Activated CD4-positive, alpha-beta T cell treated with anti-CD3 and anti-CD28 coated beads for 36 hours (primary cell): ENCODE measurements at regions not wholly inside any gene's neighbourhood (a gene's known extent, or its start where the extent isn't known, plus 50 kb on each side); places are given as distances from the start of the nearest gene placed in this dataset.
"Not testable (repeated sequence)": the region's sequence is repeated elsewhere in the genome, so short reads cannot be mapped to it uniquely, and the experiment has no call there.

Experiments used
- ATAC-seq: fragments of 200-7000 bp; cut with Tn5 transposase; one replicate; pipeline ENCODE4 v1.10.0; 2021; ENCODE audit warnings: mild to moderate bottlenecking, moderate library complexity
- CTCF ChIA-PET: fragments of 350-600 bp; sonication (Branson Sonifier 250); formaldehyde crosslinking; loops from one replicate; lab custom pipeline; 2021; ENCODE audit warnings: antibody characterized with exemption; lab: Charles Lee
- POLR2A ChIA-PET: fragments of 350-600 bp; sonication (Branson Sonifier 250); formaldehyde crosslinking; loops from one replicate; lab custom pipeline; 2021; ENCODE audit warnings: antibody characterized with exemption, inconsistent platforms; lab: Charles Lee
- DNase-seq: peaks from one replicate; pipeline ENCODE4 v3.0.0-alpha.2; 2020
- H3K27ac Mint-ChIP-seq: one replicate; pipeline ENCODE4 v1.8.0; 2021; ENCODE audit warnings: mixed read lengths
- H3K27me3 Mint-ChIP-seq: one replicate; pipeline ENCODE4 v1.8.0; 2021; ENCODE audit warnings: mixed read lengths
- H3K36me3 Mint-ChIP-seq: one replicate; pipeline ENCODE4 v1.8.0; 2021; ENCODE audit warnings: low read depth, mixed read lengths
- H3K4me1 Mint-ChIP-seq: one replicate; pipeline ENCODE4 v1.8.0; 2021; ENCODE audit warnings: mixed read lengths
- H3K4me3 Mint-ChIP-seq: one replicate; pipeline ENCODE4 v1.8.0; 2021; ENCODE audit warnings: mild to moderate bottlenecking, moderate library complexity, mixed read lengths
- H3K9me3 Mint-ChIP-seq: one replicate; pipeline ENCODE4 v1.8.0; 2021; ENCODE audit warnings: low read depth, mixed read lengths
- intact Hi-C, 2 experiments: fragments of 100-400 bp; cut with DNase I in 1 of 2; cut with micrococcal nuclease in 1 of 2; formaldehyde crosslinking; loops; one replicate each; pipeline versions ENCODE4 v1.14.2 to v1.15.1; 2022 to 2024; cut with DNase I, micrococcal nuclease

GRCh38 chr4:173091362-173091761, 77.2 kb upstream of the GALNT7 start:
- intact Hi-C loops = no loop called here
- H3K4me1 Mint-ChIP-seq = no peaks in the 10 kb centered on the region
- H3K4me3 Mint-ChIP-seq = no peak overlapping the region
- DNase-seq = no peak
- no peak for ATAC-seq
- no peaks in the 10 kb centered on the region for H3K9me3 Mint-ChIP-seq
- H3K27ac Mint-ChIP-seq = no peak overlapping the region
- no peaks in the 10 kb centered on the region for H3K36me3 Mint-ChIP-seq
- ChIA-PET CTCF (no interaction called here), POLR2A (no interaction called here)
- peaks cover 4% of the 10 kb centered on the region for H3K27me3 Mint-ChIP-seq

GRCh38 chr4:173091958-173092357, 76.7 kb upstream of the GALNT7 start:
- ChIA-PET CTCF (no interaction called here), POLR2A (no interaction called here)
- peaks cover 2% of the 10 kb centered on the region for H3K27me3 Mint-ChIP-seq
- no peaks in the 10 kb centered on the region for H3K36me3 Mint-ChIP-seq
- no peaks in the 10 kb centered on the region for H3K4me1 Mint-ChIP-seq
- H3K9me3 Mint-ChIP-seq = no peaks in the 10 kb centered on the region
- intact Hi-C loops = no loop called here
- no peak overlapping the region for H3K27ac Mint-ChIP-seq
- DNase-seq (no peak), ATAC-seq (no peak)
- H3K4me3 Mint-ChIP-seq = no peak overlapping the region

- Mint-ChIP-seq H3K4me3 (no peak overlapping the region), H3K9me3 (no peaks in the 10 kb centered on the region), H3K4me1 (no peaks in the 10 kb centered on the region), H3K27me3 (peaks cover 2% of the 10 kb centered on the region), H3K27ac (no peak overlapping the region), H3K36me3 (no peaks in the 10 kb centered on the region)
- no peak for ATAC-seq
- ChIA-PET POLR2A (no interaction called here), CTCF (no interaction called here)
- DNase-seq = no peak
- intact Hi-C loops = no loop called here
Measured at GRCh38 chr4:173093361-173093760, 75.2 kb upstream of the GALNT7 start.

GRCh38 chr4:173094739-173095421, 73.7 kb upstream of the GALNT7 start:
- POLR2A ChIA-PET = no interaction called here
- H3K27ac Mint-ChIP-seq = no peak overlapping the region

GRCh38 chr4:173099447-173099846, 69.2 kb upstream of the GALNT7 start:
- intact Hi-C loops, DNase-seq, CTCF ChIA-PET, H3K27me3 Mint-ChIP-seq, H3K36me3 Mint-ChIP-seq, H3K4me1 Mint-ChIP-seq, H3K9me3 Mint-ChIP-seq, ATAC-seq, H3K27ac Mint-ChIP-seq, H3K4me3 Mint-ChIP-seq, POLR2A ChIA-PET: not testable (repeated sequence)

More at GRCh38 chr4:173094739-173095421, 73.7 kb upstream of the GALNT7 start:
- DNase-seq (no peak), ATAC-seq (no peak)
- CTCF ChIA-PET = no interaction called here
- Mint-ChIP-seq H3K36me3 (no peaks in the 10 kb centered on the region), H3K27me3 (peaks cover 2% of the 10 kb centered on the region), H3K4me1 (no peaks in the 10 kb centered on the region), H3K9me3 (no peaks in the 10 kb centered on the region), H3K4me3 (no peak overlapping the region)
- intact Hi-C loops = no loop called here

- ChIA-PET POLR2A (no interaction called here), CTCF (interaction anchor here (0.5 to 0.6 kb wide), 2 partner anchors 273 to 390 kb away, joined by 3 read pairs; no protein-coding TSS in a partner anchor)
- H3K36me3 Mint-ChIP-seq = no peaks in the 10 kb centered on the region
- DNase-seq = no peak
- ATAC-seq = no peak
- no peaks in the 10 kb centered on the region for H3K27me3 Mint-ChIP-seq
- no peak overlapping the region for H3K4me3 Mint-ChIP-seq
- H3K27ac Mint-ChIP-seq = no peak overlapping the region
- intact Hi-C loops = no loop called here
- H3K4me1 Mint-ChIP-seq = no peaks in the 10 kb centered on the region
- H3K9me3 Mint-ChIP-seq = no peaks in the 10 kb centered on the region
Measured at GRCh38 chr4:173111031-173111430, 57.6 kb upstream of the GALNT7 start.

- intact Hi-C loops, H3K27me3 Mint-ChIP-seq, DNase-seq, H3K27ac Mint-ChIP-seq, H3K9me3 Mint-ChIP-seq, POLR2A ChIA-PET, H3K36me3 Mint-ChIP-seq, H3K4me3 Mint-ChIP-seq: not testable (repeated sequence)
- peak; percentile 57 for ATAC-seq
- peaks cover 15% of the 10 kb centered on the region for H3K4me1 Mint-ChIP-seq
- CTCF ChIA-PET = interaction anchor here (0.6 kb wide), 1 partner anchor 86 kb away, joined by 3 read pairs; no protein-coding TSS in a partner anchor
Measured at GRCh38 chr4:173117430-173117829, 51.2 kb upstream of the GALNT7 start.
